ENCODE measurements at regions not wholly inside any gene's neighbourhood (a gene's known extent, or its start where the extent isn't known, plus 50 kb on each side); places are given as distances from the start of the nearest gene placed in this dataset.

- Mint-ChIP-seq H3K4me1 (no peaks in the 10 kb centered on the region), H3K9me3 (peaks cover 3 to 8% of the 10 kb centered on the region in 2 donors), H3K36me3 (peaks cover 12% of the 10 kb centered on the region), H3K27me3 (ENCODE audit: low read depth in 2 of 2) (peaks cover 8% of the 10 kb centered on the region in 2 donors), H3K27ac (no peak overlapping the region), H3K4me3 (no peak overlapping the region)
- WGBS (ENCODE audit: insufficient coverage), result 78% methylated on average over 4 of the region's 4 CpGs
- DNase-seq, result no peak
- TF ChIP-seq, protein P1, sequence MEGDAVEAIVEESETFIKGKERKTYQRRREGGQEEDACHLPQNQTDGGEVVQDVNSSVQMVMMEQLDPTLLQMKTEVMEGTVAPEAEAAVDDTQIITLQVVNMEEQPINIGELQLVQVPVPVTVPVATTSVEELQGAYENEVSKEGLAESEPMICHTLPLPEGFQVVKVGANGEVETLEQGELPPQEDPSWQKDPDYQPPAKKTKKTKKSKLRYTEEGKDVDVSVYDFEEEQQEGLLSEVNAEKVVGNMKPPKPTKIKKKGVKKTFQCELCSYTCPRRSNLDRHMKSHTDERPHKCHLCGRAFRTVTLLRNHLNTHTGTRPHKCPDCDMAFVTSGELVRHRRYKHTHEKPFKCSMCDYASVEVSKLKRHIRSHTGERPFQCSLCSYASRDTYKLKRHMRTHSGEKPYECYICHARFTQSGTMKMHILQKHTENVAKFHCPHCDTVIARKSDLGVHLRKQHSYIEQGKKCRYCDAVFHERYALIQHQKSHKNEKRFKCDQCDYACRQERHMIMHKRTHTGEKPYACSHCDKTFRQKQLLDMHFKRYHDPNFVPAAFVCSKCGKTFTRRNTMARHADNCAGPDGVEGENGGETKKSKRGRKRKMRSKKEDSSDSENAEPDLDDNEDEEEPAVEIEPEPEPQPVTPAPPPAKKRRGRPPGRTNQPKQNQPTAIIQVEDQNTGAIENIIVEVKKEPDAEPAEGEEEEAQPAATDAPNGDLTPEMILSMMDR (IDR thresholded peaks at IDR 0.05), result no peak
- no peak for ATAC-seq
- no peaks in the 10 kb centered on the region for H3K36me3 ChIP-seq (ENCODE audit: control insufficient read depth, insufficient read depth, low read length)
- no peaks in the 10 kb centered on the region for H3K27me3 ChIP-seq (ENCODE audit: control insufficient read depth, insufficient read depth, low read length)
- H3K9me3 ChIP-seq (ENCODE audit: control insufficient read depth, insufficient read depth, low read length), result peaks cover 5% of the 10 kb centered on the region
- no peak overlapping the region for H3K4me3 ChIP-seq (ENCODE audit: low read length)
- no peak overlapping the region for H3K27ac ChIP-seq (ENCODE audit: low read length)
- intact Hi-C loops (cut with micrococcal nuclease), result no loop called here
- H3K4me1 ChIP-seq (ENCODE audit: control insufficient read depth, insufficient read depth, low read length), result no peaks in the 10 kb centered on the region
Observed at GRCh38 chr3:72229952-72230351, 445.0 kb upstream of the PROK2 start.

GRCh38 chr3:72227486-72228070 lies 442.6 kb upstream of the PROK2 start:
- no peaks in the 10 kb centered on the region for H3K4me1 ChIP-seq (ENCODE audit: control insufficient read depth, insufficient read depth, low read length)
- ATAC-seq (no peak), DNase-seq (no peak)
- intact Hi-C loops (cut with micrococcal nuclease), result no loop called here
- Mint-ChIP-seq H3K27me3 (ENCODE audit: low read depth in 2 of 2) (peaks cover 7 to 8% of the 10 kb centered on the region in 2 donors), H3K9me3 (peaks cover 7 to 16% of the 10 kb centered on the region in 2 donors), H3K4me1 (no peaks in the 10 kb centered on the region), H3K36me3 (peaks cover 17% of the 10 kb centered on the region), H3K27ac (no peak overlapping the region), H3K4me3 (no peak overlapping the region)
- peaks cover 8% of the 10 kb centered on the region for H3K9me3 ChIP-seq (ENCODE audit: control insufficient read depth, insufficient read depth, low read length)
- H3K4me3 ChIP-seq (ENCODE audit: low read length), result no peak overlapping the region
- H3K27me3 ChIP-seq (ENCODE audit: control insufficient read depth, insufficient read depth, low read length), result no peaks in the 10 kb centered on the region
- no peak overlapping the region for H3K27ac ChIP-seq (ENCODE audit: low read length)
- H3K36me3 ChIP-seq (ENCODE audit: control insufficient read depth, insufficient read depth, low read length), result no peaks in the 10 kb centered on the region
- 37% methylated on average over 5 of the region's 5 CpGs for WGBS (ENCODE audit: insufficient coverage)
- TF ChIP-seq, protein P1 (IDR thresholded peaks at IDR 0.05), result no peak

GRCh38 chr3:72224804-72225509 lies 440.0 kb upstream of the PROK2 start:
- intact Hi-C loops (cut with micrococcal nuclease), result no loop called here
- no peak overlapping the region for H3K4me3 Mint-ChIP-seq
- H3K27ac ChIP-seq (ENCODE audit: low read length), result no peak overlapping the region

More at GRCh38 chr3:72224804-72225509, 440.0 kb upstream of the PROK2 start:
- Mint-ChIP-seq H3K9me3 (peaks cover 7 to 16% of the 10 kb centered on the region in 2 donors), H3K36me3 (peaks cover 17% of the 10 kb centered on the region), H3K27me3 (ENCODE audit: low read depth in 2 of 2) (peaks cover 4 to 8% of the 10 kb centered on the region in 2 donors), H3K4me1 (no peaks in the 10 kb centered on the region), H3K27ac (no peak overlapping the region)
- Histone ChIP-seq H3K4me3 (ENCODE audit: low read length) (no peak overlapping the region), H3K36me3 (ENCODE audit: control insufficient read depth, insufficient read depth, low read length) (no peaks in the 10 kb centered on the region), H3K4me1 (ENCODE audit: control insufficient read depth, insufficient read depth, low read length) (no peaks in the 10 kb centered on the region), H3K27me3 (ENCODE audit: control insufficient read depth, insufficient read depth, low read length) (no peaks in the 10 kb centered on the region), H3K9me3 (ENCODE audit: control insufficient read depth, insufficient read depth, low read length) (peaks cover 8% of the 10 kb centered on the region)
- no CpG with 5 or more reads among the region's 2 CpGs for WGBS (ENCODE audit: insufficient coverage)
- DNase-seq (no peak), ATAC-seq (no peak)
- TF ChIP-seq, protein P1 (IDR thresholded peaks at IDR 0.05), result no peak
